Endometrial microvascular endothelial cells (primary cell): ENCODE measurements at regions not wholly inside any gene's neighbourhood (a gene's known extent, or its start where the extent isn't known, plus 50 kb on each side); places are given as distances from the start of the nearest gene placed in this dataset.

Experiments
- in situ Hi-C: cut with HindIII; loops from 2 replicates; pipeline ENCODE4 v1.10.0; 2017; ENCODE audit warnings: low sequenced_read_pairs, low pct_unique_long_range_greater_than_20kb; ENCODE audit errors: inconsistent ontology term

DNA sequence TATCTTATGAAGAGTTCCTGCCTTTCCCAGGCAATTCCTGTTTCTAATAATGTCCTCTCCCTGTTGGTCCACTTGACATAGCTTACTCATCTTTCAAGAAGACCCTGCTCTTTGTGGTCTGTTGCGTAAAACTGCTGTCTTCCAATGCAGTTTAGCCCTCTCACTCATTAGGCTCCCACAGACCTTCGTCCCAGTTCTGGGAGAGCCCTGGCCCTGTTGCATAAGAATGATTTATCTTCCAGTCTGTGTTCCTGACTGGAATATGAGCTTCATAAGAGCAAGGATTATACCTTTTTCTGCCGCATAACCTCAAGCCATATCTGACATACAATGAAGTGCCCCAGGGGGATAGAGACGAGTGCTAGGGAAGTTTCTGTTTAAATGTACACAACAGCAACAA is 365.9 kb upstream of the NOVA1 start:
- in situ Hi-C loops, result no loop called here

DNA sequence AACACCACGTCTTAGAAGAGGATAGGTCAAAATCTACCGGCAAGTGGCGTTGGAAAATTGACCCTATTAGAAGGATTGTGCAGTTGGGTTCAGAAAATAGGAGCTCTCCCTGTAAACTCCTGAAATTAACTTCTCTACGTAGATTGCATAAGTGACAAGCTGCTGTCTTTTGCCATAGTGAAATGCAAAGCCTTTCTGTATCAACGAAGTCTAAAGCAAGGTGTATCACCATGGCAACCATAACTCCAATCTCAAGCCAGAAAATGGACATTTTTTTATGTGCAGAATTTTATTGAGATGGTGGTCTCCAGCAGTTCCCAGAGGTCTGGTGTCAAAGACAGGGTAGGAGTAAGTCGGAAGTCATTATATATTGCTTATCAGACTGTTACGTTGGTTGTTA is 367.7 kb upstream of the NOVA1 start:
- in situ Hi-C loops, result no loop called here

DNA sequence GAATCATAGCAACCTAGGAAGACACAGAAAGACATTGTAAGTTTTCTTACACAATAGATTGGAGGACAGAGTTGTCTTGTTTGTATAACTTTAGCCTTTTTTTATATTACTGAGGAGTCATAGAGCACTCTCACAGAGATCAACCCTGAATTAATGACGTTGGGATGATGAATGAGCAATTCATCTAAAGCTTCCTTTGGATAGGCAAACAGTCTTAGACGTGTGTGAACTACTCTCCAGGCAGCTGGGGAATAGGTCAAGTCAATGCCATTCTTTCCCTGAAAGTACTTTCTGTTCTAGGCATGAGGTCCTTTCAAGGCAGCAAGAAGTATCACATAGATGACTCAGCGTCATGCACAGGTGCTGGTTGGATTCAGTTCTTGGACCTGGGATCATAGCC is 369.1 kb upstream of the NOVA1 start:
- in situ Hi-C loops, result no loop called here

DNA sequence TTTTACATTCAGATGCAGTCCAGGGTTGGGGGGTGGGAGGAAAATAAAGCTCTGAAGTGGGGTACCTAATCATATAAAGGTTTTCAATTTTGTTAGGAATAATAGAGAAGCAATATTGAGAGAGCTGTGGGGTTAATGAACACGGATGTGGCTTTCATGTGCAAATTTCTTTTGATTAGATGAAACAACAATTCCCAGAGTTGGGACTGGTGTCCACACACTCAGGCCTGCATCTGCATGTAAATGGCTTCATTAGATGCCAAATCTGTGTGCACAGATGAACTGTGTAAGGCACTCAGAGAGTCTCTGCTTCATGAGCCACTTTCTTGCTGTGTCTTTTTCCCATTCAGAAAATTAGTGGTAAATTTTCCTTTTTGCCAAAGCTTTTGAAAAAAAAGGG is 377.1 kb upstream of the NOVA1 start:
- in situ Hi-C loops, result no loop called here

DNA sequence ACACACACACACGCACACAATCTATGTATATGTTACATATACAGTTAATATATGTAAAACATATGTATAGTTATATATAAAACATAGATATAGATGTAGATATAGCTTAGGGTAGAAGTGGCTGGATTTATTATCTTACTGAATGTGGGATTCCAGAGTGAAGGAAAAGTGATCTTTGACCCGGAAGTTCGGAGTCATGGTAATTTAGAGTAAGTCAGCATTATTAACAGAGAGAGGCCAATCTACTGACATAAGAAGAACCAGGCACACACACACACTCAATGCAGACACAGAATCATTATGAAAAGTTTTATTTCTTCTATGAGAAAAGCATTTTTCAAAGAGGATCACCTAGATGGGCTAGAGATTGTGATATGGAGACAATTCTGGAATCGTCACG is 384.2 kb upstream of the NOVA1 start:
- in situ Hi-C loops, result no loop called here

DNA sequence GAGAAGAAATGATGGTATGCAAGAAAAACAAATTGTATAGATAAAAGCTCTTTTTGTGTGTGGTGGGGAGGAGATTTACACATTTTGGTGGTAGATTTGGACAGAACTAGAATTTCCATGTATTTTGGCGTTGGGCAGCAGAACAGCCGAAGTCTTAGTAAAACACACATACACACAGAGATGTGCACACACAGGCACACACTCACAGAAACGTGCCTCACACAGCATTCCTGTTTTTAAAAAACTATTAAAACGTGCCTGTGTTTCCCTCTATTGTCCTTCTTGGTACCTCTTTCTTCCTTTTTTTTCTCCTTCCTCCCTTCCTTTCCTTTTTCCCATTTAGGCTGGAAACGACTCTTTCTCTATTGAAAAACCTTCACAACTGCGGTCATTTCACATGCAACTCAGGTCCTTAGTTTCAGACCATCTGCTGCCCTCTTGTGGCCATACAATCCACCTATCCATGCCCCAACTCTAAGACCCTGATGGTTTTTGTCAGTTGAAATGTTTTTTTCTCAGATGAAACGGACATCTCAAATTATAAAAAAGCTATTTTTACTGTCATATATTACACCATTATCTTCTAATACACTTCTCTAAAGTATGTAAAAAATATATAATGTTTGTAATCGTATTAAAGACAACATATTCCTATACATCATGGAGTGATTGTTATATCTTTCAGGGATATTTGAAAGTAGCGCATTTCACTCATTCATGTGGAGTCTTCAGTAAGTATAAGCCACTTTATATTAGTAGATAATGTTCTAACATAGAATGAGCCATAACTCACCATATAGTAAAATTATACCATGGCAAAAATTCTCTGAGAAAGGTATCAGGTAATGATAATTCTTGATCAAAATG is 386.7 kb upstream of the NOVA1 start:
- in situ Hi-C loops, result no loop called here

DNA sequence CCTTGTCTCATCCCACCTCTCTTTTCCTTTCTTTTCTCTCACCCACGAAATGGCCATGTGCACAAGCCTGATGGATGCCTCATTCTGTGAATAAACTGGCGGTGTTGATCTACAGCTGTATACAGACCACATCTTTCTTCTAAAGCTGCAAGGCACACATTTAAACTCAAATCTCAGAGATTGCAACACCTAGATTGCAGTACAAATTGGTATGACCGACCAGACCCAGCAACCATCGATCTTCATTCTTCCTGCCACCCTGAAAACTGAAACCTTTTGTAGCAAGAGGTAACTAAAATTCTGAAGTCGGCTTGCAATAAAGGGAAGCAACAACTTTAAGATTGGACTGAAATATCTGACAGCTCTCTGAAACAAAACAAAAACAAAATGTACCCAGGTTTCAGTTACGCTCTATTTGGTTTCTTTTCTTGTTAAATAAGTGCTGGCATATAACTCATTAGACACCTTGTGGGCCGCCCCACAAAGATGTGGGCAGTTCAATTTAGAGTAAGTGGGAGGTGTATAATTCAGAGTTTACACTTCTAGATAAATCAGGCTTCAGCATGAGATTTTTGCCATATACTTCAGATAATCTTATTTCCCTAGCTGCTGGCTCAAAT is 390.0 kb upstream of the NOVA1 start:
- in situ Hi-C loops, result no loop called here

DNA sequence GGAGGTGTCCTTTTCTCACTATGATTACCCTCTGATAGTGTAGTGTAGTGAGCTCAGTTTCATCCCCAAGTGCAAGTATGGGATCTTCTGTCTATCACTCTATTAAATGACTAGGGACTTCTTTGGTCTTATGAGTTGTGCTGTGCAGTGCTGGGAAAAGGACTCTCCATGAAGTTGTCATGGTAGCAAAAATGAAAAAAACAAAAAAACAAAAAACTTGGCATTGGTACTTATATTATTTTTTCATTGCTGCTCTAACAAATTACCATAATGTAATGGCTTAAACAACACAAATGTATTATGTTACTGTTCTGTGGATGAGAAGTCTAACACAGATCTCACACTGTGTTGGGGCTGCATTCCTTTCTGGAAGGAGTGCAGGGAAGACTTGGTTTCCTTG is 393.1 kb upstream of the NOVA1 start:
- in situ Hi-C loops, result no loop called here

DNA sequence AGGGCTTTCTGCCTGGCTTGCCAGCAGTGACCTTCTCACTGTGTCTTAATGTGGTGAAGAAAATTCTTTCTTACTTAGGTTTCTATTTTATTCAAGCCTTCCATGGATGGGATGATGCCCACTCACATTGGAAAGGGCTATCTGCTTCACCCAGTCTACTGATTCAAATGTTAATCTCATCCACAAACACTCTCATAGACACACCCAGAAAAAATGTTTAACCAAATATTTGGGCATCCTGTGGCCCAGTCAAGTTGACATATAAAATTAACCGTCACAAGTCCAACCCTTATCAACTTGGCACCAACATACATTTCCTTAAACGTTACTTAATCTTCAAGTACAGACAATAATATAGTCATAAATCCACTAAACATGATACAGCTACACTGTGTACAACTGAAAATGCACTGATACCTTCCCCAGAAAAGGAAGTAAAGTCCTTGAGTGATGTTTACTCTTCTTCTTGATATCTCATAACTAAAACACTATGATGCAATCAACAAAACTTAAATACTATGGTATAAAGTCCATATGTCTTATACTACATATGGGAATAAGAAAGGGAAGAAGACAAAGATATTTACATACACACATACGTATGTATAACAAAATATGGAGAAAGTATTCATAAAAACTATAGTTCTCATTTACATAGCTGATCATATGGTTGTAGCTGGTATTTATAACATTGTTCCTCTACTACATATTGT is 394.7 kb upstream of the NOVA1 start:
- in situ Hi-C loops, result no loop called here

DNA sequence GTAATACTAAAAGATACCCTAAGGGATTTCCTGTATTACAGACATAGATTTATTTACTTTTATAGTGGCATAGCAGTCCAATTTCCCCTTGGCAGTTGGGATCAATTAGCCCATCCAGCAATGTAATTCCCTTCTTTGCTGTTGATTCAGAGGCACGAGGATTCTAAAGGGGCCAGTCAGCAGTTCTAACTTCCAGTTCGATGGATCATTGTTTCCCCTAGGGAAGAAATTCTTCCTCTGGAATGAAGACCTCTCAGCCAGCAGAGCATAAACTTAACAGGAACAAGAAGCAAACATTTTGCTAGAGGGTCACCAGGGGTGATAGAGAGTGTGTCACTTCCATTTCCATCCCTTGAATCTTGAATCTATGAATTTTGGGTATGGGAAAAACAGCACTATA is 395.7 kb upstream of the NOVA1 start:
- in situ Hi-C loops, result no loop called here

DNA sequence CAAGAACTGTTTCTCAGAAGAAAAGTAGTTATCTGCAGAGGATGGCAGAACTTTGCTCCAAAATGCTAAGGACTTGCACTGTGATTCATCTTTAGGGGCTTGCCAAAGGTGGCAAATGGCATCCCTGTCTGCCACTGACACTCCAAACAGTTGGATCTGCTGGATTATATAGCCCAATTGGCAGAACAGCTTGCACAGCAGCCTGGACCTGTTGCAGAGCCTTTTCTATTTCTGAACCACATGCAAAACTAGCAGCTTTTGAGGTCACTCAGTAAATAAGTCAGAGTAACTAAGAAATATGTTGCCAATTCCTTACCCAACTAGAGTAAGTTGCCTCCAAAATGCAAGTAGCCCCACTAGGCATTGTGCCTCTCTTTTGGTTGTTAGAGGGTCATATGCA is 397.5 kb upstream of the NOVA1 start:
- in situ Hi-C loops, result no loop called here

DNA sequence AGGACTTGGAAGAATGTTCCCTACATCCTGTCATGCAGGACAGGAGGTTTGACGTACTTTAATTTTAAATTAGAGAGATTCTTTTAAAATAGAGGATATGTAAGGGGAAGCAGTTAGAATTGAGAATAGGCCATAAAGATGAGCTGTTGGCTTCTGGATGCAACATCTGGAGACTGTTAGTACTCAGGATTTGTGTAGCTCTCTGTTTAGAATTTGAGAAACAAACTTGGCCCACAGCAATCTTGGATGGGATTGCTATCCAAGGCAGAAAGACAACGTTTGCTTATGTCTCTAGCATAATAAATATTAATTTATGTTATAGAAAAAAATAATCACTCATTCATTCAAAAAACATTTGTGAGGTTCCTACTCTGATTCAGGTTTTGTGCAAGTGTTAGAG is 398.4 kb upstream of the NOVA1 start:
- in situ Hi-C loops, result no loop called here

DNA sequence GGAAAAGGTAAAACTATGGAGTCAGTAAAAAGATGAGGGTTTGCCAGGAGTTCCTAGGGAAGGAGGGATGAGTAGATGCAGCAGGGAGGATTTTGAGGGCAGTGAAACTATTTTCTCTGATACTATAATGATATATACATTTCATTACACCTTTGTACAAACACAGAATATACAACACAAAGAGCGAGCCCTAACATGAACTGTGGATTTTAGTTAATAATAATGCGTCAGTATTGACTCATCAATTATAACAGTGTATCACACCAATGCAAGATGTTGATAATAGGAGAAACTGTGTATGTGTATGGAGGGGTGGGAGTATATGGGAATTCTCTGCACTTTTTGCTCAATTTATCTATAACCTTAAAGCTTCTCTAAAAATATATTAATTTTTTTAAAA is 404.3 kb upstream of the NOVA1 start:
- in situ Hi-C loops, result loop anchor here (25.0 kb wide), 1 partner anchor 1090 kb away; no protein-coding TSS in a partner anchor

DNA sequence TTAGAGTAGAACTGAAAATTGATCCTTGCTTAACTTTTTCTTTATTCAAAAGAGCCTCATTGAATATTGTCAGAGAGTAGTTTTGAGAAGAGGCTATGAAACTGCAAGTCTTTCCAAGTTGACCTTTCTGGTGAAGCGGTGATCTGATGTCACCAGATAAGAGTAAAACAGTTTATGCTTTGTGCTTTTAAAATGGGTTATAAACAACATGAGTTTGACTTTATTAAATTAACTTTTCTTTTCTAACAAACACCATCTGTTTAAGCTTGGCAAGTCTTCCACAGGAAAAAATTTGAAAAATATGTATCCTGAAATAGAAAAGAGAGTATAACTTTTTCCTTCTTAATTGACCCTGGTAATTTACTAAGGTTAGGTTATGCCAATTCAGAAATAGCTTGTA is 408.7 kb upstream of the NOVA1 start:
- in situ Hi-C loops, result loop anchor here (25.0 kb wide), 1 partner anchor 1094 kb away; no protein-coding TSS in a partner anchor

DNA sequence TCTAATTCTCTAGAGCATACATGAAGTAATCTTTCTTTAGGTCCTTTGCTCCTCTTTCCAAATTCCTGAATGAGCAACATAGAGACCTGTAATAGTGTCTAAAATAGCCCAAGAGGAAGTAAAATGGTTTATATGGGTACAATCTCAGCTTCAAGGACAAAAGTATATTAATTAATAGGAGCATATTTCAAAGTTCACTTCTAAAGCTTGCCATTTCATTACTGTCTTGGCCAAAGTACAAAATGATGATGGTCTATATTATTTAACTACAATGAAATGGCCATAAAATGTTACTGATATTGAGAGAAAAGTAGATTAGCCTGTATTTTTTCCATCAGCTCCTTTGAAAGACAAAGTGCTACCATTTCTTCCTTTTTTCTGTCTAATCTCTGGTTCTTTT is 410.4 kb upstream of the NOVA1 start:
- in situ Hi-C loops, result loop anchor here (25.0 kb wide), 1 partner anchor 1096 kb away; no protein-coding TSS in a partner anchor

DNA sequence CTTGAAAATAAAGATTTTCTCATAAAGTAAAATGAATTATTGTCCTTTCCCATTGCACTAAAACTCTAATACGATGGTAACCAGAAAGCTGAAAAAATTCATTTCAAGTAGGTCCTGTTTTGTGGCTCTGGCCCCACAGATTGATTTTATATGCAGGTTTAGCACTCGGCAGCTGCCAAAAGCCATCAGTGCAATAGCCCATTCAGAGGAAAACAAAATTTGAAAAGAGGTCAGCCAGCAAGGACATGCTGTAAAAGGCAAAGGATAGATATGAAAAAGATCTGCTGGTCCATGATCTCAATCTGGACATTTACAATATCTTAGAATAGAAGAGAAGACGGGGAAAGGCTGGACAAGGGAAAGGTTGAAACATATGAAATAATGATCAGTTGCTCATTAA is 414.8 kb upstream of the NOVA1 start:
- in situ Hi-C loops, result loop anchor here (25.0 kb wide), 1 partner anchor 1100 kb away; no protein-coding TSS in a partner anchor

DNA sequence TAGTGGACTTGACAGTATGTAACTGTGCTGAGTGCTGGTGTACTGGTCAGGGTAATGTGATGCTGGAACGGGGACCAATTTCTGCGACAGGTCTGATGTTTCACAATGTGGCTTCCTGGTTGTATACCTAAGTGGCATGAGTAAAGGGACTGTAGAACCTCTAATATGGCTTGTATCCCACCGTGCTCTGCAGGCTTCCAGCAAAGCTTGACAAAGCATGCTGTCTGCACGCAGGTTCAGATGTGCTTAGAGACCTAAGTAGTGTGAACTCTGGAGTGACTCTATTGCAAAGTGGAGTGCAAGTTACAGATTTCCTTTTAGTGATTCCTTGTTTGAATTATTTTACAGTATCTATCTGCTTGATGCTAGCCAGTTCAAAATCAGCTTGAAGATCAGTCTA is 415.8 kb upstream of the NOVA1 start:
- in situ Hi-C loops, result loop anchor here (25.0 kb wide), 1 partner anchor 1101 kb away; no protein-coding TSS in a partner anchor

DNA sequence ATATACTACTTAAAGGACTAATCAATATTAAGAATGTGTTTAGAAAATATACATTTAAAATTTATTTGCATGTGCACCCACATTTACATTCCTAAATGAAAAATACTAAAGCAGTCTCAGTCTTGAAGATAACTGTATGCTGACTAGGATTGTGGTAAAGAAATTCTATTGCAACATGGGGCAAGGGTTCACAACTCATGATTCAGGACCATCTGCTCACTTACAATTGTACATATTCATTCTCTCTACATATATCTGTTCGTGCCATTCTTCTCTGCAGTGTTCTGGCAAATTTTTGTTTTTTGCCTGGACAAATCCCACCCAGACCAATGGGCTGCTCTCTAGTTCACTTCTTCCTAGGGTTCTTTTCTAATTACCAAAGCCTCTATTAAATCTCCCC is 417.2 kb upstream of the NOVA1 start:
- in situ Hi-C loops, result loop anchor here (25.0 kb wide), 1 partner anchor 1103 kb away; no protein-coding TSS in a partner anchor

DNA sequence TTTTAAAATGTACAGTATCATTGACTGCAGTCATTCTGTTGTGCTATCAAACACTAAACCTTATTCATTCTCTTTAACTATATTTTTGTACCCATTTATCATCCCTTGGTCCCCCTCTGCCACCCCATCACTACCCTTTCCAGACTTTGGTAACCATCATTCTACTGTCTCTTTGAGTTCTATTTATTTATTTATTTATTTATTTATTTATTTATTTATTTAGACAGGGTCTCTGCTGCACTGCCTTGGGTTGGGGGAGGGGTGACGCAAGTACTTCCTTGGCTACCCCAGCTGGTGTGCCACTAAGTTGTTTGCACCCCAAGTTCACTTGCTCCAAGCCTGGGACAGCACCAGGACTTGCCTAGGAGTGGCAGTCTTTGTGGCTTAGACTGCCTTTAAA is 427.8 kb upstream of the NOVA1 start:
- in situ Hi-C loops, result no loop called here

DNA sequence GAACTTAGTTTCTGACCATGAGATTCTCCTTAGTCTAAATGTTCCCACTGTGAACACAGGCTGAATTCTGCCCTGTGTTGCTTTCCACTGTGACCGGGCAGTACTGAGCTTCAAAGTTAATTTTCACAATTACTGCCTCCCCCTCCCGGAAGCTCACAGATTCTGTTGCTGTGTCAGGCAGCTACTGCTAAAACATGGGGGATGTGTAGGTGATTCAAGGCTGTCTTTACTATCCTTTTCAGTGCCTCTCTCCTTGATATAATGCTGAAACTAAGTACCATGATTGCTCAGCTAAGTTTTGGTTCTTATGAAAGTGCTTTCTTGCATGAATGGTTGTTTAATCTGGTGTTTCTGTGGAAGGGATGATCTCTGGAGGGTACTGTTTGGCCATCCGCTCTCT is 428.3 kb upstream of the NOVA1 start:
- in situ Hi-C loops, result no loop called here
